ENCODE measurements at regions not wholly inside any gene's neighbourhood (a gene's known extent, or its start where the extent isn't known, plus 50 kb on each side); places are given as distances from the start of the nearest gene placed in this dataset.
A peak's percentile ranks its signal among the peaks of the same experiment; 100 is the strongest.

GRCh38 chr4:71247706-71248105, 91.1 kb upstream of the SLC4A4 start:
- no peaks in the 10 kb centered on the region for H3K9me3 ChIP-seq
- no peak for DNase-seq (ENCODE audit: low spot score in 2 of 2)

GRCh38 chr4:71251261-71251660, 87.6 kb upstream of the SLC4A4 start:
- intact Hi-C loops (cut with DNase I): no loop called here
- Histone ChIP-seq H3K4me1 (peaks cover 0 to 12% of the 10 kb centered on the region in 2 donors), H3K27ac (no peak overlapping the region), H3K4me3 (no peak overlapping the region), H3K9me3 (no peaks in the 10 kb centered on the region), H3K27me3 (no peaks in the 10 kb centered on the region), H3K36me3 (no peaks in the 10 kb centered on the region)
- TF ChIP-seq, protein P1, sequence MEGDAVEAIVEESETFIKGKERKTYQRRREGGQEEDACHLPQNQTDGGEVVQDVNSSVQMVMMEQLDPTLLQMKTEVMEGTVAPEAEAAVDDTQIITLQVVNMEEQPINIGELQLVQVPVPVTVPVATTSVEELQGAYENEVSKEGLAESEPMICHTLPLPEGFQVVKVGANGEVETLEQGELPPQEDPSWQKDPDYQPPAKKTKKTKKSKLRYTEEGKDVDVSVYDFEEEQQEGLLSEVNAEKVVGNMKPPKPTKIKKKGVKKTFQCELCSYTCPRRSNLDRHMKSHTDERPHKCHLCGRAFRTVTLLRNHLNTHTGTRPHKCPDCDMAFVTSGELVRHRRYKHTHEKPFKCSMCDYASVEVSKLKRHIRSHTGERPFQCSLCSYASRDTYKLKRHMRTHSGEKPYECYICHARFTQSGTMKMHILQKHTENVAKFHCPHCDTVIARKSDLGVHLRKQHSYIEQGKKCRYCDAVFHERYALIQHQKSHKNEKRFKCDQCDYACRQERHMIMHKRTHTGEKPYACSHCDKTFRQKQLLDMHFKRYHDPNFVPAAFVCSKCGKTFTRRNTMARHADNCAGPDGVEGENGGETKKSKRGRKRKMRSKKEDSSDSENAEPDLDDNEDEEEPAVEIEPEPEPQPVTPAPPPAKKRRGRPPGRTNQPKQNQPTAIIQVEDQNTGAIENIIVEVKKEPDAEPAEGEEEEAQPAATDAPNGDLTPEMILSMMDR (IDR thresholded peaks at IDR 0.05): no peak
- no peak for DNase-seq (ENCODE audit: low spot score in 2 of 2)

More at GRCh38 chr4:71247706-71248105, 91.1 kb upstream of the SLC4A4 start:
- H3K36me3 ChIP-seq: no peaks in the 10 kb centered on the region
- H3K27ac ChIP-seq: no peak overlapping the region
- TF ChIP-seq, protein P1 (IDR thresholded peaks at IDR 0.05): no peak
- H3K4me3 ChIP-seq: no peak overlapping the region
- intact Hi-C loops (cut with DNase I): no loop called here
- peaks cover 0 to 2% of the 10 kb centered on the region in 2 donors for H3K4me1 ChIP-seq
- H3K27me3 ChIP-seq: no peaks in the 10 kb centered on the region

DNA sequence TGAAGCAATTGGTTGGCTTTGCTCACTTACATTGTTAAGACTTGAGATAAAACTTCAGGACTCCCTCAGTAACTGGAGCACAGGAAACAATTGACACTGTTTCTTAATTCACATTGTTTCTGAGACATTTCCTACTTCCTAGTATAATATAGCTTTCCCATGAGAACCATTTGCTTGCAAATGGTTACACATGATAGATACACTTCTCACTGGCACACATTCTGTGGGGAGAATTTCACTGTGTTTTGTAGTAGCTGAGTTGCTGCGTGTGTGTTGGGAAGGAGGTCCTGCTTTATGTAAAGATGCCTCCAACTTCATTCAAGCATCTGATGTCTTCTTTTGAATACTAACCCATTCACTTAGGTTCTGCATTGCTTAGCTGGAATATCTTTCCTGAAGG, 85.3 kb upstream of the SLC4A4 start:
- H3K9me3 ChIP-seq: no peaks in the 10 kb centered on the region
- TF ChIP-seq, protein P1 (IDR thresholded peaks at IDR 0.05): no peak
- peak overlapping the region in 1 of 2 donors; percentile 35 for H3K27ac ChIP-seq
- DNase-seq (ENCODE audit: low spot score in 2 of 2): no peak
- H3K36me3 ChIP-seq: no peaks in the 10 kb centered on the region
- peaks cover 0 to 12% of the 10 kb centered on the region in 2 donors for H3K4me1 ChIP-seq
- no peaks in the 10 kb centered on the region for H3K27me3 ChIP-seq
- intact Hi-C loops (cut with DNase I): no loop called here
- H3K4me3 ChIP-seq: no peak overlapping the region

DNA sequence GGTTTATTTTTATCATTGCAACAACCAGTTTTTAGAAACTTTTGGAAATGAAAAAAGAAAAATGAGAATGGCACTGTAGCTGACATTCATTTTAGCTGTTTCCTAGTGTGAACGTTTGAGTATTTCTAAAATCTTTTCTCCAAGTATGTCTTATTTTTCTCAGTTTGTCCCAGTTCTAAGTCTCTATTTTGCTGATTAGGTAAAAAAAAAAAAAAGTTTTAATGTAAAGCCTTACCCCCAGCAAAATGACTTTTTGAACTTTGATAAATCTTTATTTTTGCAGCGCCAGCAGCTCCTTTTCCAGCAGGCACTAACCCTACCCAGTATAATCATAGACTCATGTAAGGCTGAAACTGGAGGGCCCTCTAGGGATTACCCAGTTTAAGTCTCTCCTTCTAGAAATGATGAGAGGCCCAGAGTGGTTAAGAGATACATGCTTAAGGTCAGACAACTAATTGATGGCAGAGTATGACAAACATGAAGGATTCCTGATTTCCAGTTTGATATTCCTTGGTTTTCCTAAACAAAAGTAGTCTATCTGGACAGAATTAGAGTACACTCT, 84.3 kb upstream of the SLC4A4 start:
- TF ChIP-seq, protein P1 (IDR thresholded peaks at IDR 0.05): no peak
- peak overlapping the region; percentile 17 to 35 for H3K27ac ChIP-seq
- H3K4me3 ChIP-seq: no peak overlapping the region
- no peaks in the 10 kb centered on the region for H3K9me3 ChIP-seq
- intact Hi-C loops (cut with DNase I): no loop called here
- no peak for DNase-seq (ENCODE audit: low spot score in 2 of 2)
- H3K4me1 ChIP-seq: peaks cover 0 to 12% of the 10 kb centered on the region in 2 donors
- H3K27me3 ChIP-seq: no peaks in the 10 kb centered on the region
- no peaks in the 10 kb centered on the region for H3K36me3 ChIP-seq

DNA sequence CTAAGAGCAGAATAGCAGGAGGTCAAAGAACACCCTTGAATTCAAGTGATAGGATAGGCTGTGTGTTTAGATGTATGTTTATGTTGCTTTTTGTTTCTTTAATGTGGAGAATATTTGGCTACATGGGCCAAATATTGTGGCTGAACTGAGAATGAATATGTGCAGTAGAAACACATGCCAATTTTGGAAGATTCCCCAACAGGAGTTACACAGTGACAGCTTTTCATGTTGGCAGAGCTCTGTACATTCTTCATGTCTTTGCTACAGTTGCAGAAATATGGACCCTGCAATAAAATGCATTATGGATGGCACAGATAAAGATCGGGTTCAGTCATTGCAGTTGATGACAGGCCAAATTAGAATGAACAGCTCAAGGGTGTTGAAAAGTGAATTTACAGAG, 82.8 kb upstream of the SLC4A4 start:
- no peak for DNase-seq (ENCODE audit: low spot score in 2 of 2)
- H3K27ac ChIP-seq: no peak overlapping the region
- intact Hi-C loops (cut with DNase I): no loop called here
- no peak overlapping the region for H3K4me3 ChIP-seq
- TF ChIP-seq, protein P1 (IDR thresholded peaks at IDR 0.05): no peak
- H3K36me3 ChIP-seq: no peaks in the 10 kb centered on the region
- no peaks in the 10 kb centered on the region for H3K27me3 ChIP-seq
- no peaks in the 10 kb centered on the region for H3K9me3 ChIP-seq
- H3K4me1 ChIP-seq: peaks cover 0 to 12% of the 10 kb centered on the region in 2 donors

GRCh38 chr4:71257761-71258160, 81.1 kb upstream of the SLC4A4 start:
- no peak overlapping the region for H3K27ac ChIP-seq
- intact Hi-C loops (cut with DNase I): no loop called here
- H3K4me1 ChIP-seq: peaks cover 0 to 14% of the 10 kb centered on the region in 2 donors
- DNase-seq (ENCODE audit: low spot score in 2 of 2): no peak
- no peaks in the 10 kb centered on the region for H3K36me3 ChIP-seq
- H3K27me3 ChIP-seq: no peaks in the 10 kb centered on the region
- no peak overlapping the region for H3K4me3 ChIP-seq
- TF ChIP-seq, protein P1 (IDR thresholded peaks at IDR 0.05): no peak
- no peaks in the 10 kb centered on the region for H3K9me3 ChIP-seq
